CD1c-positive myeloid dendritic cell (primary cell): ENCODE measurements at regions not wholly inside any gene's neighbourhood (a gene's known extent, or its start where the extent isn't known, plus 50 kb on each side); places are given as distances from the start of the nearest gene placed in this dataset.
"Not testable (repeated sequence)": the region's sequence is repeated elsewhere in the genome, so short reads cannot be mapped to it uniquely, and the experiment has no call there.

ENCODE experiments used
- DNase-seq: peaks from one replicate; pipeline ENCODE4 v3.0.0-alpha.2; 2016; ENCODE audit errors: extremely low spot score

GRCh38 chr3:25895443-25895842, 105.6 kb downstream of the OXSM start:
- DNase-seq: no peak

- no peak for DNase-seq
These were observed 107.1 kb downstream of the OXSM start for GRCh38 chr3:25897019-25897418.

- no peak for DNase-seq
These were observed 109.6 kb downstream of the OXSM start for GRCh38 chr3:25899352-25900101.

- no peak for DNase-seq
These were observed 110.3 kb downstream of the OXSM start for GRCh38 chr3:25900161-25900560.

GRCh38 chr3:25901796-25902195, 111.9 kb downstream of the OXSM start:
- no peak for DNase-seq

GRCh38 chr3:25902586-25902985, 112.7 kb downstream of the OXSM start:
- DNase-seq: no peak

GRCh38 chr3:25903371-25904129, 113.7 kb downstream of the OXSM start:
- DNase-seq: no peak

- DNase-seq: no peak
These were observed 114.3 kb downstream of the OXSM start for GRCh38 chr3:25904206-25904605.

GRCh38 chr3:25906132-25906906, 116.4 kb downstream of the OXSM start:
- no peak for DNase-seq

GRCh38 chr3:25907081-25907480, 117.2 kb downstream of the OXSM start:
- no peak for DNase-seq

- no peak for DNase-seq
These were observed 120.2 kb downstream of the OXSM start for GRCh38 chr3:25910105-25910504.

- DNase-seq: peak; percentile 38
These were observed 121.1 kb downstream of the OXSM start for GRCh38 chr3:25910997-25911396.

- DNase-seq: no peak
These were observed 121.8 kb downstream of the OXSM start for GRCh38 chr3:25911525-25912295.

GRCh38 chr3:25913179-25913578, 123.3 kb downstream of the OXSM start:
- DNase-seq: no peak

- DNase-seq: no peak
These were observed 125.8 kb downstream of the OXSM start for GRCh38 chr3:25915673-25916072.

- no peak for DNase-seq
These were observed 126.4 kb downstream of the OXSM start for GRCh38 chr3:25916321-25916720.

GRCh38 chr3:25931967-25932366, 142.1 kb downstream of the OXSM start:
- not testable (repeated sequence) for DNase-seq

- DNase-seq: no peak
These were observed 148.9 kb downstream of the OXSM start for GRCh38 chr3:25938566-25939325.

- no peak for DNase-seq
These were observed 151.0 kb downstream of the OXSM start for GRCh38 chr3:25940935-25941334.

- DNase-seq: no peak
These were observed 154.4 kb downstream of the OXSM start for GRCh38 chr3:25944329-25944728.

GRCh38 chr3:25945366-25945765, 155.5 kb downstream of the OXSM start:
- no peak for DNase-seq
